Ascending aorta (tissue), 2 donors: ENCODE measurements at regions not wholly inside any gene's neighbourhood (a gene's known extent, or its start where the extent isn't known, plus 50 kb on each side); places are given as distances from the start of the nearest gene placed in this dataset.

Source experiments
- DNase-seq, 2 donors: peaks; one replicate each; pipeline ENCODE4 v3.0.0-alpha.2; 2019; ENCODE audit warnings: low spot score in 2 of 2
- H3K27ac ChIP-seq, 2 donors: fragments of 200-600 bp; sonication (generic); one replicate each; pipeline ENCODE4 v1.5.1; 2016 to 2017; ENCODE audit warnings: mild to moderate bottlenecking in 1 of 2
- H3K27me3 ChIP-seq: fragments of 200-600 bp; sonication (generic); one replicate; pipeline ENCODE4 v1.5.1; 2017
- H3K36me3 ChIP-seq, 2 donors: fragments of 200-600 bp; sonication (generic); one replicate each; pipeline ENCODE4 v1.5.1; 2016
- H3K4me1 ChIP-seq, 2 donors: fragments of 200-600 bp; sonication (generic); one replicate each; pipeline ENCODE4 v1.5.1; 2016 to 2017; ENCODE audit warnings: mild to moderate bottlenecking in 1 of 2
- H3K4me3 ChIP-seq, 2 donors: fragments of 200-600 bp; sonication (generic); one replicate each; pipeline ENCODE4 v1.5.1; 2016 to 2017; ENCODE audit warnings: mild to moderate bottlenecking in 1 of 2
- H3K9me3 ChIP-seq, 2 donors: fragments of 200-600 bp; sonication (generic); one replicate each; pipeline ENCODE4 v1.5.1; 2016
- CTCF ChIP-seq, 3 experiments: fragments of 200-600 bp in 2 of 3; fragments of 450-650 bp in 1 of 3; sonication (generic) in 2 of 3; IDR thresholded peaks; one replicate each; pipeline ENCODE4 v1.5.1; 2016 to 2019; ENCODE audit warnings: antibody characterized with exemption in 3 of 3, mild to moderate bottlenecking in 1 of 3, moderate library complexity in 1 of 3
- intact Hi-C: fragments of 100-400 bp; cut with DNase I; formaldehyde crosslinking; loops from one replicate; pipeline ENCODE4 v1.15.1; 2023

GRCh38 chr16:72680732-72681131 lies 367.2 kb downstream of the ZFHX3 start:
- no peaks in the 10 kb centered on the region for H3K9me3 ChIP-seq
- no peak overlapping the region for H3K27ac ChIP-seq
- no peak overlapping the region for H3K4me3 ChIP-seq
- intact Hi-C loops = no loop called here
- no peaks in the 10 kb centered on the region for H3K4me1 ChIP-seq
- TF ChIP-seq CTCF (IDR thresholded peaks at IDR 0.05) = no peak
- no peaks in the 10 kb centered on the region for H3K36me3 ChIP-seq
- H3K27me3 ChIP-seq = no peaks in the 10 kb centered on the region
- DNase-seq = no peak

GRCh38 chr16:72679856-72680255 lies 368.1 kb downstream of the ZFHX3 start:
- TF ChIP-seq CTCF (IDR thresholded peaks at IDR 0.05) = no peak
- no peak for DNase-seq
- Histone ChIP-seq H3K36me3 (no peaks in the 10 kb centered on the region), H3K27ac (no peak overlapping the region), H3K4me3 (no peak overlapping the region), H3K27me3 (no peaks in the 10 kb centered on the region), H3K9me3 (no peaks in the 10 kb centered on the region), H3K4me1 (no peaks in the 10 kb centered on the region)
- intact Hi-C loops = no loop called here

- no peaks in the 10 kb centered on the region for H3K36me3 ChIP-seq
- TF ChIP-seq CTCF (IDR thresholded peaks at IDR 0.05) = no peak
- no peaks in the 10 kb centered on the region for H3K4me1 ChIP-seq
- peaks cover 3 to 9% of the 10 kb centered on the region in 2 donors for H3K9me3 ChIP-seq
- intact Hi-C loops = no loop called here
- H3K27me3 ChIP-seq = no peaks in the 10 kb centered on the region
- H3K27ac ChIP-seq = no peak overlapping the region
- DNase-seq = no peak
- H3K4me3 ChIP-seq = no peak overlapping the region
Measured at GRCh38 chr16:72677662-72678447, 370.1 kb downstream of the ZFHX3 start.

GRCh38 chr16:72673118-72673517 lies 374.8 kb downstream of the ZFHX3 start:
- Histone ChIP-seq H3K27ac (no peak overlapping the region), H3K36me3 (no peaks in the 10 kb centered on the region), H3K27me3 (no peaks in the 10 kb centered on the region), H3K4me1 (no peaks in the 10 kb centered on the region), H3K9me3 (peaks cover 10 to 15% of the 10 kb centered on the region in 2 donors), H3K4me3 (no peak overlapping the region)
- no peak for DNase-seq
- intact Hi-C loops = no loop called here
- no peak for TF ChIP-seq CTCF (IDR thresholded peaks at IDR 0.05)

- no peak for TF ChIP-seq CTCF (IDR thresholded peaks at IDR 0.05)
- intact Hi-C loops = loop anchor here (10.0 kb wide), 4 partner anchors 279 to 529 kb away; no protein-coding TSS in a partner anchor
- H3K9me3 ChIP-seq = no peaks in the 10 kb centered on the region
- no peaks in the 10 kb centered on the region for H3K4me1 ChIP-seq
- no peak overlapping the region for H3K4me3 ChIP-seq
- no peak overlapping the region for H3K27ac ChIP-seq
- DNase-seq = no peak
- H3K36me3 ChIP-seq = no peaks in the 10 kb centered on the region
- no peaks in the 10 kb centered on the region for H3K27me3 ChIP-seq
Measured at GRCh38 chr16:72666267-72666666, 381.7 kb downstream of the ZFHX3 start.
